ENCODE measurements at regions not wholly inside any gene's neighbourhood (a gene's known extent, or its start where the extent isn't known, plus 50 kb on each side); places are given as distances from the start of the nearest gene placed in this dataset.

DNA sequence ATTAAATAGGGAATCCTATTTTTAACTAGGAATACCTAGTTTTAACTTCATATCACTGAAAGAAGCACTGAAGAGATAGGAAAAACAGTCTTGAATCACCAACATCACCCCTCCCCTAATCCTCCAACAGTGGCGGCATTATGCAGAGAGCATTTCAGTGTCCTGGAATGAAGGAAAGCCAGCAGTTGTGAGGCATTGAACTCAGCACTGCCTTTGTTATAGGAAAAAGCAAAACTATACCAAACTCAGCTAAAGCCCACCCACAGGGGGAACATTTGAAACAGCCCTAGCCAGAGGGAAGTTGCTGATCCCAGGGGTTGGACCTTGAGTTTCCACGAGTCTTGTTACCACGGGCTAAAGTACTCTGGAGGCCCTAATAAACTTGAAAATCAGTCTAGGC is 310.6 kb upstream of the EDIL3 start:
- DNase-seq, result no peak
- Histone ChIP-seq H3K27ac (no peak overlapping the region), H3K4me1 (no peaks in the 10 kb centered on the region), H3K9me3 (no peaks in the 10 kb centered on the region), H3K27me3 (no peaks in the 10 kb centered on the region), H3K4me3 (no peak overlapping the region), H3K36me3 (no peaks in the 10 kb centered on the region), H3K9ac (ENCODE audit: low read depth in 2 of 2, low read length in 2 of 2) (no peak overlapping the region)
- intact Hi-C loops (cut with DNase I), result no loop called here
- TF ChIP-seq, protein P1, sequence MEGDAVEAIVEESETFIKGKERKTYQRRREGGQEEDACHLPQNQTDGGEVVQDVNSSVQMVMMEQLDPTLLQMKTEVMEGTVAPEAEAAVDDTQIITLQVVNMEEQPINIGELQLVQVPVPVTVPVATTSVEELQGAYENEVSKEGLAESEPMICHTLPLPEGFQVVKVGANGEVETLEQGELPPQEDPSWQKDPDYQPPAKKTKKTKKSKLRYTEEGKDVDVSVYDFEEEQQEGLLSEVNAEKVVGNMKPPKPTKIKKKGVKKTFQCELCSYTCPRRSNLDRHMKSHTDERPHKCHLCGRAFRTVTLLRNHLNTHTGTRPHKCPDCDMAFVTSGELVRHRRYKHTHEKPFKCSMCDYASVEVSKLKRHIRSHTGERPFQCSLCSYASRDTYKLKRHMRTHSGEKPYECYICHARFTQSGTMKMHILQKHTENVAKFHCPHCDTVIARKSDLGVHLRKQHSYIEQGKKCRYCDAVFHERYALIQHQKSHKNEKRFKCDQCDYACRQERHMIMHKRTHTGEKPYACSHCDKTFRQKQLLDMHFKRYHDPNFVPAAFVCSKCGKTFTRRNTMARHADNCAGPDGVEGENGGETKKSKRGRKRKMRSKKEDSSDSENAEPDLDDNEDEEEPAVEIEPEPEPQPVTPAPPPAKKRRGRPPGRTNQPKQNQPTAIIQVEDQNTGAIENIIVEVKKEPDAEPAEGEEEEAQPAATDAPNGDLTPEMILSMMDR (IDR thresholded peaks at IDR 0.05), result no peak

DNA sequence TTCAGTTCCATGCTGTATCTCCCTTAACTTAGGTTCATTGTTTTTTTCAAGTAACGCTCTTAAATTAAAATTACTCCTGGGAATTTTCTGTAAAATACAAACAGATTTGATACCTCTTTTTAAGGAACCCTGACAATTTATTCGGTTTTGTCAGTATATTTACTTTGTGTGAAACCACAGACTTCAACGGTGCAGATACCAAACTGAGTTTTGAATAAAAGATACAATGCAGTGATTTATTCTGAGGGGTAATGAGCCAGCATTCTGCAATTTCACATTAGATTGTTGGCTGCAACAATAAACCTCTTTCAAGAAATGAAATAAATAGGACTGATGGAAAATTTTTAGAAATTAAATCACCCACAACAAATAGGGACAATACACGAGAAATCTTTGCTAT is 308.6 kb upstream of the EDIL3 start:
- intact Hi-C loops (cut with DNase I), result no loop called here
- Histone ChIP-seq H3K9ac (ENCODE audit: low read depth in 2 of 2, low read length in 2 of 2) (no peak overlapping the region), H3K27me3 (no peaks in the 10 kb centered on the region), H3K4me3 (no peak overlapping the region), H3K9me3 (no peaks in the 10 kb centered on the region), H3K4me1 (no peaks in the 10 kb centered on the region), H3K27ac (no peak overlapping the region), H3K36me3 (no peaks in the 10 kb centered on the region)
- DNase-seq, result no peak
- TF ChIP-seq, protein P1 (IDR thresholded peaks at IDR 0.05), result no peak

DNA sequence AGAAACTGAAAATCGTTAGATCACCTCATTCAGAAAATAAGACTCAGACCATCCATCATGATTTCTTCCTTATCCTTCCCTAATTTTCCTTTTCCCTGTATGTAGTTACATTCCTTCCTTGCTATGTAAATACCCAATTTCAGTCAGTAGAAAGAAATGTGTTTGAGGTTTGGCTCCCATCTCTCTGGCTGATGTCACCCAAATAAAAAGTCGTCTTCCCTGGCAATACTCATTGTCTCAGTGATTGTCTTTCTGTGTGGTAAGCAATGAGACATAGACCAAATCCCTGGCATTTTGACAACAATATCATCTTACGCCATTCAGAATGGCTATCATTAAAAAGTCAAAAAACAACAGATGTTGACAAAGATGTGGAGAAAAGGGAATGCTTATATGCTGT is 303.9 kb upstream of the EDIL3 start:
- H3K9ac ChIP-seq (ENCODE audit: low read depth in 2 of 2, low read length in 2 of 2), result no peak overlapping the region
- TF ChIP-seq, protein P1 (IDR thresholded peaks at IDR 0.05), result no peak
- H3K4me3 ChIP-seq, result no peak overlapping the region
- intact Hi-C loops (cut with DNase I), result no loop called here
- H3K27ac ChIP-seq, result no peak overlapping the region
- no peaks in the 10 kb centered on the region for H3K36me3 ChIP-seq
- H3K9me3 ChIP-seq, result no peaks in the 10 kb centered on the region
- no peak for DNase-seq
- no peaks in the 10 kb centered on the region for H3K4me1 ChIP-seq
- no peaks in the 10 kb centered on the region for H3K27me3 ChIP-seq

DNA sequence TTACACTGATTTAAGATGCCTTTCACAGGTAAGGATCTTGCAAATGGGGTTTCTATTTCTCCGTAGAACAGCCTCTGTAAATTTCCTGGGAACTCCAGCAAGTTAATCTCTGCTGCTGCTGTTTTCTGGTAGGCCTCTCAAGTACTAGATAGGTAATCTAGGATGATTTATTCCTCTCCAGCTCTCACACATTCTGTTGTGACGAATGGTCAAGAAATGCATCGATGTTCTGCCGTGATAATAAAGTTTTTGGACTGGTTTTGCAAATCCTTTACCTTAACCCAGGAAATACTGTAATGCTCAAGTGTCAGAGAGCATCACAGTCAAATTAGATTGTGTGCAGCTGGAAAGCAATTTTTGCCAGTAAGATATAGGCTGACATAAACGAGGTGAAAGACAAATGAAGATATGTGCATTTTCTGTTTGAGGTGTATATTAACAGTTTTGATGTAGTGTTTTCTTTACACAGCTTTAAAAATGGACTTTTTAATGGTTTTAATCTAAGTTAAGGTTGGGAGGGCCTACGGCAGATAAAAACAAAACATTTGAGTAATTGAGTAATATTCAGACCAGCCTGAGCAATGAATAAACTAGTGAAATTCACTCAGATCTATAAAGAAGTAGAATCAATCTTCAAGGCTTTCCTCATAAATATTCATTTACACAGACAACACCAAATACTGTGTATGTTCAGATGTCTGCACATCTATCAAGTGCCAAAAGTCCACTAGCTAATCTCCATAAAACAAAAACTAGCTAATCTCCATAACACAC is 300.6 kb upstream of the EDIL3 start:
- TF ChIP-seq, protein P1 (IDR thresholded peaks at IDR 0.05), result no peak
- intact Hi-C loops (cut with DNase I), result no loop called here
- H3K9ac ChIP-seq (ENCODE audit: low read depth in 2 of 2, low read length in 2 of 2), result no peak overlapping the region

DNA sequence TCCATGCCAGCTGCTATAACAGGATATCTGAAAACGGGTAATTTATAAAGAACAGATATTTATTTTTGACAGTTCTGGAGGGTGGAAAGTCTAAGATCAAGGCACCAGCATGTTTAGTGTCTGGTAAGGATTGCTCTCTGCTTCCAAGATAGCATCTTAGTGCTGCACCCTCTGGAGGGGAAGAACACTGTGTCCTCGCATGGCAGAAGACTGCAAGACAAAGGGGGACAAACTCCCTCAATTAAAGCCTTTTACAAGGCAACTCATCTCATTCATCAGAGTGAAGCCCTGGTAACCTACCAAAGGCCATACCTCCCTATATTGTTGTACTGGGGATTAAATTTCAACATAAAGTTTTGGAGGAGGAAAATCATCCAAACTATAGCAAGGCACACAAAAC is 298.9 kb upstream of the EDIL3 start:
- H3K9me3 ChIP-seq, result no peaks in the 10 kb centered on the region
- TF ChIP-seq, protein P1 (IDR thresholded peaks at IDR 0.05), result no peak
- no peaks in the 10 kb centered on the region for H3K27me3 ChIP-seq
- no peaks in the 10 kb centered on the region for H3K4me1 ChIP-seq
- intact Hi-C loops (cut with DNase I), result no loop called here
- no peak overlapping the region for H3K4me3 ChIP-seq
- DNase-seq, result no peak
- no peak overlapping the region for H3K27ac ChIP-seq
- H3K9ac ChIP-seq (ENCODE audit: low read depth in 2 of 2, low read length in 2 of 2), result no peak overlapping the region
- no peaks in the 10 kb centered on the region for H3K36me3 ChIP-seq

More for the DNA sequence above, 300.6 kb upstream of the EDIL3 start:
- no peak for DNase-seq
- Histone ChIP-seq H3K27ac (no peak overlapping the region), H3K36me3 (no peaks in the 10 kb centered on the region), H3K4me1 (no peaks in the 10 kb centered on the region), H3K9me3 (no peaks in the 10 kb centered on the region), H3K4me3 (no peak overlapping the region), H3K27me3 (no peaks in the 10 kb centered on the region)
